GM04503 (cell line): ENCODE measurements at regions not wholly inside any gene's neighbourhood (a gene's known extent, or its start where the extent isn't known, plus 50 kb on each side); places are given as distances from the start of the nearest gene placed in this dataset.
"Not testable (repeated sequence)": the region's sequence is repeated elsewhere in the genome, so short reads cannot be mapped to it uniquely, and the experiment has no call there.

Experiments used
- DNase-seq: peaks from one replicate; pipeline ENCODE4 v3.0.0-alpha.2; 2012; ENCODE audit warnings: low read depth

GRCh38 chr5:40134883-40135520, 544.7 kb upstream of the PTGER4 start:
- no peak for DNase-seq

DNA sequence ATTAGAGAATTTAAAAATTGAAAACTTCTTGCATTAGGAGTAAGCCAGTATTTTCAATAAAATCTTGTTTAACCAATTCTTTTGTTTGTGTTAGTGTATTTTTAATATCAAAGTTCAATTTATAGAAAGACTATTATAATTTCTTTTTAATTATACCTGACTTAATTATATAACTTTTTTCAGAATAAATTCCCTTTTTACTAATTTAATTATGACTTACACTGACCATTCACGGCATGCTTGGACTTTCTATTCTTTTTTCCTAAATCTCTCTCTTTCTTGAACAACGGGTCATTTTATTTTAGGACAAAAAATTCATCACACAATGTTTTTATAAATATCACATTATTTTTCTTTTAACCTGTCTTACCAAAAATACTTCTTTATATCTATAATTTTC, 555.3 kb upstream of the PTGER4 start:
- DNase-seq, result no peak

DNA sequence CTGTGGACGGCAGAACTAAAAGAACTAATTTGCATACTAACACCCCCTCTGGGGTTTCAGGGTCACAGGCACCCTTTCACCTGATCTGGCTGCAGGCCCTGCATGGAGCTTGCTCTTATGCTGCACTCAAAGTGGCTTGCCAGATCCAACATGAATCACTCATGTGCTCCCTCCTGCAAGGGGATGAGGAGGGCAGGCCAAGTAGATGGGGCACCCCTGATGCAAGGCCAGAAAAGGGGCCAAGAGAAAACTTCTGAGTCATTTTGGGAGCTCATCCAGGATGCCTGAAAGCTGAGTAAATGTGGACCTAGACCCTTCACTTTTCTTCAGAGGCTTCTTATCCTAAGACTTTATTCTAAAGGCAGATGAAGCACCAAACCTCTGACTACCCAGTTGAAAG, 558.5 kb upstream of the PTGER4 start:
- DNase-seq, result no peak

- no peak for DNase-seq
Measured at GRCh38 chr5:40112875-40113274, 566.8 kb upstream of the PTGER4 start.

- not testable (repeated sequence) for DNase-seq
Measured at GRCh38 chr5:40111036-40111435, 568.7 kb upstream of the PTGER4 start.

GRCh38 chr5:40108764-40109390, 570.8 kb upstream of the PTGER4 start:
- DNase-seq, result not testable (repeated sequence)

GRCh38 chr5:40107786-40108185, 571.9 kb upstream of the PTGER4 start:
- DNase-seq, result not testable (repeated sequence)

- DNase-seq, result no peak
Measured at GRCh38 chr5:40106847-40107246, 572.9 kb upstream of the PTGER4 start.

- DNase-seq, result no peak
Measured at GRCh38 chr5:40098313-40098712, 581.4 kb upstream of the PTGER4 start.

GRCh38 chr5:40093550-40093949, 586.2 kb upstream of the PTGER4 start:
- DNase-seq, result no peak

- no peak for DNase-seq
Measured at GRCh38 chr5:40089269-40089668, 590.4 kb upstream of the PTGER4 start.

DNA sequence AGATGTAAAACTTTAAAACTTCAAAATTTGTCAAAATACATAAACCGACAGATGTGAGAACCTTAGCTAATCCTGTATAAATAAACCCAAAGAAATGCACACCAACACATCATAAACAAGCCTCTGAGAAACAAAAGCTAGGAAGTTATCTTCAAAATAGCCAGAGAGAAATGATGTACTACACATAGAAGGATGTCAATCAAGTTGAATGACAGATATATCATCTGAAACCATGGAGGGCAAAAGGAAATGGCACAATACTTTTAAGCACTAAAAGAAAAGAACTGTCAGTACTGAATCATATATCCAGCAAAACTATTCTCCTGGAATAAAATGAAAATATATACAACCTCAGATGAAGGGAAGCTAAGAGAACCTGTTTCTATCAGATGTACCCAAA, 595.1 kb upstream of the PTGER4 start:
- DNase-seq, result no peak

- no peak for DNase-seq
Measured at GRCh38 chr5:40082313-40082712, 597.4 kb upstream of the PTGER4 start.

- DNase-seq, result no peak
Measured at GRCh38 chr5:40080191-40080590, 599.5 kb upstream of the PTGER4 start.

- DNase-seq, result no peak
Measured at GRCh38 chr5:40078898-40079575, 600.7 kb upstream of the PTGER4 start.

GRCh38 chr5:40074826-40075225, 604.9 kb upstream of the PTGER4 start:
- DNase-seq, result no peak

DNA sequence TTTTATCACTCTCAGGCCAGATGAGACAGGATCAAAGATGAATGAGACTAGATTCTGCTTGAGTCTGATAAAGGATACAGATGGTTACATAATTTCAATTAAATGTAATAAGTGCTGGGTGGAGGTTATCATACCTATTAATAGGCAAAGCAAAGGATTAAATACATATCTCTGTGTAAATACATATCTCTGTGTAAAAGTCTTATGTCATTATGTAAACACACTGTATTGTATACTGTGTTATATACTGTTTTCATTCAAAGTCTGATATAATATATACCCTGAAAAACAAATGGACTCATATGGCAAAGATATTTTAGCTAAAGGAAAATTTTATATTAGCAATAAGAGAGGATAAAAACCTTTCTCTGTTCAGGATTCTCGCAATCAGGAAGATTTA, 605.8 kb upstream of the PTGER4 start:
- no peak for DNase-seq

DNA sequence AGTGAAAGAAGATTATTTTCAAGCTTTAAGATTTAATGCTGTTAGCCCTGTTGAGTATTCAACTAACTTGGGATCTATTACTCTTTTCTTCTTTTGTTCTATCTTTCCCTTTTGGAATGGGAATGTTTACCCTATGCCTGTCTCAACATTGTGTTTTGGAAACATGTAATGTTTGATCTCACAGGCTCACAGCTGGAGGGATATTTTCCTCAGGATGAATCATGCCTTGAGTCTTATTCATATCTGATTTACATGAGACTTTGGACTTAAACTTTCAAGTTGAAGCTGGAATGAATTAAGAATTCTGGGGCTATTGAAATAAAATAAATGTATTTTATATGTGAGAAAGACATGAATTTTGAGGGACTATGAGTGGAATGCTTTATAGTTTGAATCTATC, 607.8 kb upstream of the PTGER4 start:
- DNase-seq, result no peak

DNA sequence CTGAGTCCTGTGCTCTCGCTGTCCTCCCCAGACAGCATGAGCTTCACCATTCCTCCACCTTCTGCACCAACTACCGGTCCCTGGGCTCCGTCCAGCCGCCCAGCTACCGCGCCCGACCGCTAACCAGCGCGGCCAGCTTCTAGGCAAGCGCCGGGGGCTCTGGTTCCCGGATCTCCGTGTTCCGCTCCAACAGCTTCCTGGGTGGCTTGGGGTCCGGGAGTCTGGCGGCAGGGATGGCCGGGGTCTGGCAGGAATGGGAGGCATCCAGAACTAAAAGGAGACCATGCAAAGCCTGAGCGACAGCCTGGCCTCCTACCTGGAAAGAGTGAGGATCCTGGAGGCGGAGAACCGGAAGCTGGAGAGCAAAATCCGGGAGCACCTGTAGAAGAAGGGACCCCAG, 613.1 kb upstream of the PTGER4 start:
- no peak for DNase-seq

DNA sequence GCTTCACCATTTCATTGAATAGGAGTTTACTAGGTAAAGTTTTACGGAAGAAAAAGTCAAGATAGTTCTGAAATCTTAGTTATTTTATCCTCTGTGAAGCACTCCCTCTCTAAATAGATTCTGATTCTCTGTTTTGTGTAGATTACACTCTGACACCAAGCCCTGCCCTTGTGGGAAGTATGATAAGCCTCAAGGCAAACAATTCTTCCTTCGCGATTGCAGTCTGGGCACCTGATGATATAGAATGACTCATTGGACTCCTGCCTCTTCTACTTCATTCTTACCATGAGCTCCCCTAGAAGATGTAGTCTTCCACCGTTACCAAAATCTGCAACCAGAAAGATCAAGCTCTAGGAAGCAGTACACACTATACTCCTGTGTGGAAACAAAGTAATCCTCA, 626.9 kb upstream of the PTGER4 start:
- DNase-seq, result no peak

- DNase-seq, result no peak
Measured at GRCh38 chr5:40046792-40047191, 622.0 kb upstream of the DAB2 start.

- DNase-seq, result no peak
Measured at GRCh38 chr5:40045429-40045828, 620.6 kb upstream of the DAB2 start.

DNA sequence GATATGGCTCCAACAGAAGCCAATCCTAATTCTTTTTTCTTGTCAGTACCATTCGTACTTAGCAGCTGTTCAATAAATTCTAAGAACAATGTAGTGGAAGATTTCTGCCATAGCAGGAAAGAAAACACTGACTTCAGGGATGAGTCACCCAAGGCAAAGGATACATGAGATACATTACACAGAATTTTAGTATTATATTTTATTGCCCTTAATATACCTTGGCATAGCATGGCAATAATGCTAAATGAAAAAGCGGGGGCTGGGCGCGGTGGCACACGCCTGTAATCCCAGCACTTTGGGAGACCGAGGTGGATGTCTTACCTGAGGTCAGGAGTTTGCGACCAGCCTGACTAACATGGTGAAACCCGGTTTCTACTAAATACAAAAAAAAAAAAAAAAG, 619.1 kb upstream of the DAB2 start:
- no peak for DNase-seq

GRCh38 chr5:40041452-40041851, 616.7 kb upstream of the DAB2 start:
- DNase-seq, result no peak
